Activated CD8-positive, alpha-beta memory T cell treated with anti-CD3 and anti-CD28 coated beads for 48 hours (primary cell): ENCODE measurements at regions not wholly inside any gene's neighbourhood (a gene's known extent, or its start where the extent isn't known, plus 50 kb on each side); places are given as distances from the start of the nearest gene placed in this dataset.

ENCODE experiments used
- DNase-seq, 3 experiments: peaks; one replicate each; pipeline ENCODE4 v3.0.0-alpha.2; 2020; ENCODE audit warnings: low read depth in 2 of 3, low spot score in 2 of 3

DNA sequence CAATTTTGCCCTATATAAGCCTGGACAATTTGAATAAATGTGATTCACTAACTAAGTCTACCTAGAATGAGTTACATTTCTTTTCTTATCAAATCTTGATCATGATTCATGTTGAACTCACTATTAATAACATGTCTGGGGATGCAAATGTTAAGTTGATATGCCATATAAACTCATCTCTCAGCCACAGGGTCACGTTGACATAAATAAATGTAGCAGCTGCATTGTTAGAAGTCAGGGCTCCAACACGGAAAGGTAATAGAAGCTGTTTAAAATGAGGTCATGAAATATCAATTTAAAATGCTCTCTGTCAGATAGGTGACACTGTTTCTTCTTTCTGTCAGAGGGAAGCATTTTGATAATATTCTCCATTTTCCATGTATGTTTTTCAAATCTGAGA, 521.9 kb downstream of the CCDC85A start:
- no peak for DNase-seq

DNA sequence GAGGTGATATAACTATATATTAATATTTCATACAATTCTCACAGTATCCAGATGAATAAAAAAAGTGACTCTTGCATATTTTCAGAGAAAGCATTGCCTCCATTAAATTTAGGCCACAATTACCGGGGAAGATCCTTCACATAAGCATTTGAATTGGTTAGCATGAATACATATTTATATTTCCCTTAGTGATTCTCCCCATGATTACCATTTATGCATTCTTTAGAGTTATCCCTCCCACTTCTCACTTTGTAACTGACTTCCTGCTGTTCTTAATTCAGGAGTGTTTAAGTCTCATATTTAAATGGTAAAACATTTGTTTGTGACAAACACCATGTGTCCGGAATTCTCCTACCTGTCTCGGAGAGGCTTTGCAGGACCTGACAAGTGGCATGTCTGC, 523.4 kb downstream of the CCDC85A start:
- DNase-seq = no peak

DNA sequence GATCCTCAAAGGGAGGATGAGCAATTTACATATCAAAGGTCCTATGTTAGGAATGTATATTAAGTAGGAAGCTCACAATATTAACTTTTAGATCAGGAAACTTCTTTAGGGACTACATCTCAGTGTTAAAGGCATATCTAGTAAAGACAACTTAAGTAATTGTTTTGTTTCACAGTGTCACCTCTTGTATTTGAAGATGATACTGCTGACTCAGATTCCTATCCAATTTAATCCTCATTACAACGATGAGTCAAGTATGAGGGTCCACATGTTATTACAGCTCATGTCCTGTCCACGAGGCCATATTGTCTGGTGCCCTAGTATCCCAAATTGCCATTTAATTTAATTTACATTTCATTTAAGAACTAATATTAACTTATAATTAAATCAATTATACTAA, 523.9 kb downstream of the CCDC85A start:
- no peak for DNase-seq

- no peak for DNase-seq
Observed at GRCh38 chr2:56709181-56709580, 525.4 kb downstream of the CCDC85A start.

DNA sequence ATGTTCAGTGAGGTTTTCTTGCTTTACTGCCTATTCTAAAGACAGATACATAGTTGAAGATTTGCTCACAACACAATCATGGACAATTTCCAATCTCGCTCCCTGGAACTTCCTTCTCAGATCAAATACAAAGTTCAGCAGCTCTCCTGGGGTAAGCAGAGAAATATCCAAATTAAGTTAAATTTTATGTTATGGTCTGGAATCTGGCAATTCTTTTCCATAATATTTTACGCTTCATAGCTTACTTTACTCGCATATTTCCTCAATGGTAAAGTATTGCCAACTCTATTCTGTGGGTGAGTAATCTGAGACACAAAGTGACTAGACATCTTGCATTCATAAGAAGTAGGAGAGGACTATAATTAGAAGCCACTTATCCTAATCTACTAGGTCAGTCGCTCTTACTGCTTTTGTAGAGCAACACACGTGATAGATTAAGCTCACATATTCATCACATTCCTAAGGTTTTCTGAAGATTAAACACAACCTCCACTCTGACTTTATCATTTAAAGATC, 529.4 kb downstream of the CCDC85A start:
- no peak for DNase-seq

DNA sequence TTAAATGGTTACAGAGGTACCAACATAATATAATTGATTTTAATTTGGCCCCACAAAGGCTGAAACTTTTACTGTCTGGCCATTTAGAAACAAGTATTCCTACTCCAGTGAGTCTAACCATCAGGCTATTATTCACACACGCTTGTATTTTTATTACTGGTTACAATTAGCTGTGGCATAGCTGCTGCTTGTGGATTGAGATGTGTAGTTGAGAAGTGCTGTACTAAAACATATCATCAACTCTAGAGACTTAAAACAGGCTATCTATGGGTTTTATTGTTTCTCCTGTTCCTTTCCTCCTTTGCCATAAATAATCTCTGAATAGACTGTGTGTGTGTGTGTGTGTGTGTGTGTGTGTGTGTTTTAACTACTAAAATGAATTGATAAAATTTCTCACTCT, 530.2 kb downstream of the CCDC85A start:
- DNase-seq = no peak

DNA sequence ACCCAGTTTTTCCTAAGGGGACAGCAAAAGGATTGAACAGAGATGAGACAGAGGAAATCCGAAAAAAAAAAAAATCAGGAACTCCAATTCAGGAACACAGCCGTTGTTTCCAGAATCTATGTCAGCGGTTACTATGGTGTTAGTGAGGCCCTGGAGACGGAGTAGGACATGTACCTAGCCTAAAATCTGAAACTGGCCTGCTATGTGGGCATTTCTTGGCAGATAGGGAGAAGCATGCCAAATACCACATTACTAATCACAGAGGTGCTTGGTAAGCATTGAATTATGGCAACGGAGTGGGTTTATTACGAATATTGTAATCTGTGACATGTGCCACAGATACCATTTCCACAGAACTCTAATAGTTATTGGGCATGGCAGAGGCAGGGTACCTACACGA, 530.6 kb downstream of the CCDC85A start:
- no peak for DNase-seq

GRCh38 chr2:56715683-56716082, 531.9 kb downstream of the CCDC85A start:
- DNase-seq = no peak

DNA sequence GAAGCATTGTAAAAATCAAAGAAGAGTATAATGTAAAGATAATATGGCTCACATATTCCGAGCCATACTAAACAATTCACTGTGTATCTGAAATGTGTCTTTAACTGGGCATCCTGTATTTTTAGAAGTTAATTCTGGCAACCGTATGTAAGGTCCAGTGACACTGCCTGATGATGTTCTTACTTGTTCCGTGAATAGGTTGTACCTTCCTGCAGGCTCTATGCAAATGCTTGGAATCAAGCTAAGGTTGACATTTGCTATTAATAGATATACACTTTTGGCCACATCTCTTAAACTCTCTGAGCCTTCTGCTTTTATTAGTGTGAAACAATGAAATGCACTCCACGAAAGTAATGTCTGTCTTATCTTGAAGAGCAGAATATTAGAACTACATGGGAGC, 534.6 kb downstream of the CCDC85A start:
- DNase-seq = no peak

- DNase-seq = no peak
Observed at GRCh38 chr2:56729212-56729611, 545.4 kb downstream of the CCDC85A start.

DNA sequence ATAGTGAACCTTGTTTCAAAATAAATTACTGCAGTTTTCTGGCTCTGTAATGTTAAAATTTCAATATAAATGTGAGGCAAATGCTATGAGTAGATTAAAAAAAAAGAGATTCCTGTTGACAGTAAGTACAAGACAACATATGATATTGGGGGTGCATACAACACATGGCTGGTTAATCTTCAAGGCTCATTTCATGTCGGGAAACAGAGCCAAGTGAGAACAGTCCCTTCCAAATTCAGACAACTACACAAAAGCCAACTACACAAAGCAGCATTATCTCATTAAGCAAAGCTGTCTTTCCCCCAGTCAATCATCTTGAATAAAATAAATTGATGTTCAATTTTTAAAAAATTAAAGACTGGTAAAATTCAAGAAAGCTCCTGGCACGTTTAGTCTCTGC, 549.2 kb downstream of the CCDC85A start:
- no peak for DNase-seq

DNA sequence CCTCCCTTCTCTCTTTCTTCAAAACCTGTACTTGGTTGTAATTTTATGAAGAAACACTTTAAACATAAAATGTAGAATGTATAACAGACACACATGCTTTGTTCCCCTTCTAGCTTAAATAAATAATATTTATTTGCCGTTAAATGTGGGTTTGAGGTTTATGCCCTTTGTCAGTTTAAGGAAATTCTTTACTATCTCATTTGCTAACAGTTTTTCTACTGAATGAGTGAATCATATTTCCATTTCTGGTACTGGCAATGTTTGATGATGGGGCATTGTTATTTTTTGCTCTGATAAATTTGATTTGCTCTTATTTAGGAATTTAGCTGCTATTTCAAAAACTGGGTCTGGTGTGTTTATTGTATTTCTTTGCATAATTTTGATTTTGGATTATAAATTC, 555.6 kb downstream of the CCDC85A start:
- no peak for DNase-seq

DNA sequence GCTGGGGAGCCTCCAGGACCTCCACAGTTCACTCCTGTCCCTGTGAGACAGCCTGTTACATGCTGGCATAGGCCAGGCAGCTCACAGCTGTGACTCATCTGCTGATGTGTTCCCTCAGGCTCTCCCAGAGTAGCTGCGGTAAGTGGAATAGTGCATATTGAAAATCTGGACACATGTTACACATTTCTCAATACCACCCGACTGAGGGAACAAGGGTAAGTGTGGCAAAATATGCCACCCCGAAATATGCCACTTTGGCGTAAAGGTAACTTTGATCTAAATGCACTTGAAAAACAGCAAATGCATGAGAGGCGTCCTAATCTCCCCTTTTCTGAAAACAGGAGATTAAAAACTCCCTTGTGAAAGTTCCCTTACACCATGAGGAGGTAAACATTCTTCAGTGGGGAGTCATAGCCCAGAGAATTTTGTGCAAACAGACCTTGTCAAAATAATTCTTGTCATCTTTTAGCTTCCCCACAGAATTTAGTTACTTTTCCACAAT, 557.9 kb downstream of the CCDC85A start:
- DNase-seq = no peak

DNA sequence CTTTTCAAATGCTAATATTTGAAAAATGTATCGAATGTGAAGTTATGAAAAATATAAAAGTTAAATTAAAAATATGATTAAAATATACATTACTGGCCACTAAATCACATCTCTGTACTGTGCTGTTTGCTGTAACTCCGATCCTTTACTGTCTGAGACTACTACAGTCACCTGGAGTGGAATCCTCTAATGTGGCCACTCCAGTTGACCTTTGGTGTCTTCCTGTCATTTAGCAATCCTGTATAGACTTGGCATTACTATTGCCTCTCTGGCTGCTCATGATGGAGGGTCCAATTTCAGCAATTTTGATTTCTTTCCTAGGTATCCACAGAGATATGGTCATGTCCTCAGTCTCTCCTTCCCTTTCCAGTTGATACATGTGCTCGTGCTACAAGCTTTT, 560.0 kb downstream of the CCDC85A start:
- DNase-seq = no peak

DNA sequence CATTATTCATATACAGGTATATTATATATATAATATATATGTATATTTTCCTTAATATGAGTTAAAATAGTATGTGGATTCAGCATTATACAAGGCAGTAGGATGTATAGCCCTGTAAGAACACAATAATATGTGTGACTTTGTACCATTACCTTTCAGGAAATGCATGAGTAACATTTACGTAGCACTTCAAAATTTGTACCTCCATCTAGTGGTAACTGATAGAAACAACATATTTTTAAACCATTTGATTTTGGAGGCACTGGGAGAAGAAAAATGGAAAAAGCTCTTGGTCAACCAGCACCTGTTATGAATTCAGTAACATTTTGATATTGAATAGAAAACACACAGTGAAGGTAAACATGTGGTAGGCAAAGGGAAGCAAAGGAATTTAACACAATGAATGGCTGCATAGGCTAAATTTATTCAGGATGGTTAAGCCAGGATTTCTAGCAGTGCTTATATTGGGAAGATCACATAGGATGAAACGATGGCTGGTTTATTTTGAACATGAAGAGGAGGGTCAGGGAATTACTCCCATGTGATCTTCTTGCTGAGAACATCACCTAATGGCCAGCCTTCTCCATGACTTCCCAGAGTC, 565.5 kb downstream of the CCDC85A start:
- no peak for DNase-seq

DNA sequence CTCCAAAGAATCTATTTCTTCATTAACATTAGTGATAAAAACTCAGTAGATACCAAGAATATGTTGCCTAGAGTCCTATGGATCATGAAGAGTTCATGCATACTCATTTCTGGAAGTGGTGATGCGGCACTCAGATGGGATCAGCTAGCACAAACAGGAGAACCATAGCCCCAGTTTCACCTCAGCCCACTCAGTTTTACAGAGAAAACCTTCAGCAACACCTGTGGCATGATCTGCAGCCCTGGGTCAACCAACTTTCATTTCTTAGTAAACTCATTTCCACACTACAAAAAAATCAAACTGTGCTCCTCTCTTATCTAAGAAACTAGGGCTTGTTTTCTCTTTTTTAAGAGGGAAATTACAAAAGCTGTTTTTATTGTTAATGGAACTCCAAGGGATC, 569.4 kb downstream of the CCDC85A start:
- no peak for DNase-seq

GRCh38 chr2:56754066-56754615, 570.4 kb downstream of the CCDC85A start:
- DNase-seq = no peak

DNA sequence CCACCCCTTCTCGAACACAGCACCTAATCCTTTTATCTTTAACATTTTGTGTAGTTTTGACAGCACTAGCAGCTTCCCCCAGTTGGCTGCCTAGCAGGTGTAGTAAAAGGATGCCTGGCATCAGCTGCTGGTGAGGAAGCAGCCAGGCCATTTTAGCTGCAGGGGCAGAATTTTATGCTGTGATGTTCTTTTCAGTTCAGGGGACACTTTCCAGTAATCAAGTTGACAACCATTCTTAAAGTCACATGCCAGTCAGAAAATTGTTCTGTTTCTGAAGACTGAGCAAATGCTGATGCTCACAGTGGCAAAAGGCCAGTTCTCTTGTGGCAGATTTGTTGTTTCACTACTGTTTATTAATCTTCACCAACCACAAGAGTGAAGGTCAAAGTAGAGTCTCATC, 570.8 kb downstream of the CCDC85A start:
- no peak for DNase-seq

- no peak for DNase-seq
Observed at GRCh38 chr2:56757884-56758545, 574.2 kb downstream of the CCDC85A start.

GRCh38 chr2:56763683-56764082, 579.9 kb downstream of the CCDC85A start:
- no peak for DNase-seq

GRCh38 chr2:56768973-56769372, 585.2 kb downstream of the CCDC85A start:
- DNase-seq = no peak

DNA sequence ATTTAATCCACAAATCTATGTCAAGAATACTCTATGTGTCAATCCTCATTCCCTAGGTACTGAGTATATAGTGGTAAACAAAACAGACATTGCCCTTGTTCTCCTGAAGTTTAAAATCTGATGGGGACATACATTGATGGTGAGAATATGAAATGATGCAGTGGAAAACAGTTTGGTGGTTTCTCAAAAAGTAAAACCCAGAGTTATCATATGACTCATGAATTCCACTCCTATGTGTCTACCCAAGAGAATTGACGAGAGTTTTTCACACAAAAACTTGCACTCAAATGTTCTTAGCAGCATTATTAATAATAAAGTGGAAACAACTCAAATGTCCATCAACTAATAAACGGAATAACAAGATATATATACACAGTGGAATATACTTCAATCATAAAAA, 586.7 kb downstream of the CCDC85A start:
- no peak for DNase-seq

DNA sequence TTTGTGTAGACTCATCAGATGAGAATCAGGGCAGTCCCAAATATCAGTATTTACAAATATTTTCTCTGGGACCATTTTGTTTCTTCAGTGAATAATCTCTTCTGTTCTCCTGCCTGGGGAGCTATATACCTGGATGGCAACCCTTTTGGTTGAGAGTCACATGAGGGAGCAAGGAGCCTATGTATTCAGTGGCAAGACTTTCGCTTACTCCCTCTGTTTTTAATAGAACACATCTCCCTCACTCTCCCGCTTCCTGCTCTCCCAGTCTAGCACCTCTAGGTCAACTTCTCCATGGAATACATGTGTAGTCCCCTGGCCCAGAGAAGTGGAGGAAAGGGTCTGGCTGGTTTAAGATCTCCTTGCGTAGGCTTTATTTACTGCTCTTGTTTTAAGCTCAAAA, 600.3 kb downstream of the CCDC85A start:
- no peak for DNase-seq
